Suppressor macrophage treated with lipopolysaccharide for 1 hour (primary cell): ENCODE measurements at regions not wholly inside any gene's neighbourhood (a gene's known extent, or its start where the extent isn't known, plus 50 kb on each side); places are given as distances from the start of the nearest gene placed in this dataset.

Experiments used
- DNase-seq, 3 donors: peaks; one replicate each; pipeline ENCODE4 v3.0.0-alpha.2; 2020 to 2022

GRCh38 chr16:65754820-65755691 is 611.4 kb upstream of the CDH5 start:
- DNase-seq = no peak

DNA sequence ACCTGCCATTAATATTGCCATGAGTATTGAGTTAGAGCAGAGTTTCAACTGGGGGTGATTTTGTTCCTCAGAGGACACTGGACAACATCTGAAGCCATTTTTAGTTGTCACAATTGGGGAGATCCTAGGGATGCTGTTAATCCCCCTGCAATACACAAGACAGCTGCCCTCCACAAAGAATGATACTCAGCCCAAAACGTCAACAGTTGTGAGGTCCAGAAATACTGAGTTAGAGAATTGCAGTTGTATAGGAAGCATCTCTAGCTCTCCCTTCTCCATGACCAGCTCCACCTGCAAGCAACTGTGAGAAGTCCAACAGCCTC is 614.0 kb upstream of the CDH5 start:
- DNase-seq = no peak

GRCh38 chr16:65751622-65752521 is 614.6 kb upstream of the CDH5 start:
- DNase-seq = no peak

GRCh38 chr16:65749506-65749905 is 617.0 kb upstream of the CDH5 start:
- no peak for DNase-seq

DNA sequence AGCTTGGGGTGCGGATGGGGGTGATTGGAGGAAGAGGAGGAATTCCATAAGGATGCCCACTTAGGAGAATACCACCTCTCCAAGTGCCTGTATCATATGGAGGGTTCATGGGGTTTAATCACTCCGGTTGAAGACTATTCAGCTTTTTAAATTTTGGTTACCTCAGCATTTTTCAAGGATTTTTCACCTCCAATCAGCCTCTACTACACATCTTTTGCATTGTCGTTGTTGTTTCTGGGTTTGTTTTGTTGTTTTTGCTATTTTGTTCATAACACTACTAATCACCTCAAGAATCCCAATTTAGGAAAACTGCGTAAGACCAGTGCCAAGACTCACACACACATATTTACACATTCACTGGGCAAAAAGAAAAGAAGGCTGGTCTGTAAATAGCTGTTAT is 619.5 kb upstream of the CDH5 start:
- no peak for DNase-seq

DNA sequence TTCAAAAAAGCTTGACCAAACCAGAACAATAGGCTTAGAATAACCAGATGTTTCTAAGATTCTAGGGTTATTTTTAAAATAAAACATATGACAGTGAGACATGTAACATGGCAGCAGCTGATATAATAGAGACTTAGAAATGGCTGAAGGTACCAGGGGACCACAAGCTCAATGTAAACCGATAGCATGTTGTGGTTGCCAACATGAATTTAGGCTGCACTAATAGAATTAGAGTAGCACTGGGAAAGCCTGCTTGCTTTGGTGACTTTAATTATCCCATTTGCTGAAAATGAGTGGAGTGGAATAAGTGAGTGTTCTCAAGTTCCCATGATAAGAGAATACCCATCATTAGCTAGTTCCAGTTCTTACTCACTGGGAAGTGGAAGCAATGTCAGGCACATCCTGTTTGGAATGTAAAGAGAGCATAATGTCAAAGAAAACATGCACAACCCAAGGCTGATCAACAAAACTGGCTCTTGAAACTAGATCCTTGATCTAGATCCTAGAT is 621.2 kb upstream of the CDH5 start:
- no peak for DNase-seq

- DNase-seq = no peak
These were observed 622.1 kb upstream of the CDH5 start for GRCh38 chr16:65744401-65744800.

GRCh38 chr16:65743558-65743957 is 621.7 kb upstream of the CDH11 start:
- DNase-seq = no peak

GRCh38 chr16:65740711-65741110 is 618.8 kb upstream of the CDH11 start:
- DNase-seq = peak in 2 of 3 donors; percentile 34 to 44

GRCh38 chr16:65739518-65739917 is 617.7 kb upstream of the CDH11 start:
- DNase-seq = peak; percentile 16 to 62 (median 55)

DNA sequence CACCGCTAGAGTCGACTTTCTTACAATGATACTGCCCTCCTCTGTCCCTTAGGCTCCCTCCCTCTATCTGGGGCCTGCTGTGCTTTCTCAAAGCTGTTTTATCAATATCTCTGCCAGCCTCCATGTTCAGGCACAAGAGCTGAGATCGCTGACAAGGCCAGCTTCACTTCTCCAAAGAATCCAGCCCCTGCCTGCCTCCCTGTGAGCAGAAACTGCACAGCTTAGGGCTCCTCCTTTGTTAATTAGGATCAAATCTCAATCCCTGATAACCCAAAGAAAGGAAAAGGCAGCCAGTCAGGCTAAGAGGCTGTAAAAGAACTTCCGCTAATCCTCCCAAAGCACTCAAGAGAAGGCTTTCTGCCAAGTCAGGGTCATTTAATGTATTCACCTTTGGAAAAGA is 616.0 kb upstream of the CDH11 start:
- no peak for DNase-seq

DNA sequence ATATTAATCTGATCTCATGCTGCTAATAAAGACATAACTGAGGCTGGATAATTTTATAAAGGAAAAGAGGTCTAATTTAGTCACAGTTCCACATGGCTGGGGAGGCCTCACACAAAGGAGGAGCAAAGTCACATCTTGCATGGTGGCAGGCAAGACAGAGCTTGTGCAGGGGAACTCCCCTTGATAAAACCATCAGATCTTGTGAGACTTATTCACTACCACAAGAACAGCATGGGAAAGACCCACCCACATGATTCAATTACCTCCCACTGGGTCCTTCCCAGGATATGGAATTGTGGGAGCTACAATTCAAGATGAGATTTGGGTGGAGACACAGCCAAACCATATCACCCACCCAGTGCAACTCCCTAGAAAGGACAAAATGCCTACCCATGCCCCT is 613.8 kb upstream of the CDH11 start:
- peak in 1 of 3 donors; percentile 26 for DNase-seq

DNA sequence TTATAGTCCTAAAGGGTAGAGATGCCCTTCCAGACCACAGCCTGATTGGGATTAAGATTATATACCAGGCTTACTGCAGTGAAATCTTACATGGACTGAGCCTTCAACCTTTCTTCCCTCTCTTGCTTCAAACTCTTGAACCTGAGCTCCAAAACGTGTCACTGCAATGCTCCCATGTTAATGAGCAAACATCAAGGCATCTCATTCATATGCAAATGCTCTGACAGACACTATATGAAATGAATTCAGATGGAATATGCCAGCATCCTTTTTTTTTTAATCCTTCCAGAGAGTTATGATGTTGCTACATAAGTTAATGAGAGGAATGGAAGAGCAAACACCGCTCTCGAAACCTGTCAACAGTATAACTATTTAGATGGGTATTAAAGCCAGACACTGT is 611.9 kb upstream of the CDH11 start:
- DNase-seq = no peak

- DNase-seq = no peak
These were observed 610.0 kb upstream of the CDH11 start for GRCh38 chr16:65731833-65732232.

DNA sequence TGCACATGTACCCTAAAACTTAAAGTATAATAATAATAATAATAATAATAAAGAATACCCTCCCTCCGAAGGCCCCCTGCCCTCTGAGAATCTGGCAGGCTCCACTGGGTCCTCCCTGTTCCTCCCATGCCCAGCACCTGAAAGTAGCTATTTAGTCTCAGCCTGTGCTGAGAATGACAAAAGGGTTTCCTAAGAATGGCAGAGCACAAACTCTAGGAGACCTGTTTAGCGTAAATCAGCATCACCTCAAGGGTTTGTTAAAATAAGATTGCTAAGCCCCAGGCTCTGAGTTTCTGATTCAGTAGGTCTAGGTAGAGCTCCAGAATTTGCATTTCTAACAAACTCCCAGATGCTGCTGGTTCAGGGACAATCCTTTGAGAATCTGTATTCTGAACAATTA is 606.8 kb upstream of the CDH11 start:
- DNase-seq = no peak

DNA sequence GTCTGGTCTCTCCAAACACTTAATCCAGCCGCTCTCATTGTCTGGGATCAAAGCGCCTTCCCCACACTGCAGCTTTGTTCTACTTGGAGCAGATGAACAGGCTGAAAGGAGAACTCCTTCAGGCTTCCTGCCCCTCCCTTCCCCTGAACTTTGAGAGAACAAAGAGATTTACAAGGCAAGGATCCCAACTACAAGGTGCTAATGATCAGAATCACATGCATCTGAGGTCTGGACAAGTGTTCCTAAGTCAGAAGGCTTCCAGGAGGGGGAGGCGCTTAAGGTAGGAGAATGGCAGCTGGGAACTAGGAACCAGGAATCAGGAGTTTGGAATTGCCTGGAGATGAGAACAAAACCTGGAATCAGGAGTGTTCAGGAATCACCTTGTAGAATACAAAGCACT is 606.3 kb upstream of the CDH11 start:
- DNase-seq = no peak

DNA sequence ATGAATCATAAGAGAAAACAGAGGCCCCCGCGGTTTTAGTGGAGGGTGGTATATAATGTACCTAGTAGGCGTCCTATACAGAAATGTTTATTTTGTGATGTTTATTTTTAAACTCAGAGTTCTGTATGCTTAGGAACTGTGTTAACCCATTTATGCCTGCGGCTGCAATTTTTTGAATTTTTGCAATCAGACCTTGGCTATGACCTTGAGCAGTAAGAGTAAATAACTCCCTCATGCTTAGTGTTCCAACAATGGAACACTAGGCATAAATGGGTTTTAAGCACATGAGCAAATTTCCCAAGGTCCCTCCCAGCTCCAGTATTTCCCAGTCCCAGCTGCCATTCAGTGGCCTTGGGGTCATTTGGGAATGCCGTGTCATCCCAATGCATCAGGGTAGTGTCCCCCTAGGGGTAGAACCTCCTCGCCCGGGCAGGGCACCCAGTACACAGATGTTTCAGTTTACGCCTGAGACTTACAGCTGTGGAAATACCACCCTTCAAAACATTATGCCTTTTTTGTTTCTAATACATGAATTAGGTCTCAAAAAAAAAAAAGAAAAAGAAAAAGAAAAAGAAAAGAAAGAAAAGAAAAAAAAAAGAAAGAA is 605.8 kb upstream of the CDH11 start:
- DNase-seq = no peak

DNA sequence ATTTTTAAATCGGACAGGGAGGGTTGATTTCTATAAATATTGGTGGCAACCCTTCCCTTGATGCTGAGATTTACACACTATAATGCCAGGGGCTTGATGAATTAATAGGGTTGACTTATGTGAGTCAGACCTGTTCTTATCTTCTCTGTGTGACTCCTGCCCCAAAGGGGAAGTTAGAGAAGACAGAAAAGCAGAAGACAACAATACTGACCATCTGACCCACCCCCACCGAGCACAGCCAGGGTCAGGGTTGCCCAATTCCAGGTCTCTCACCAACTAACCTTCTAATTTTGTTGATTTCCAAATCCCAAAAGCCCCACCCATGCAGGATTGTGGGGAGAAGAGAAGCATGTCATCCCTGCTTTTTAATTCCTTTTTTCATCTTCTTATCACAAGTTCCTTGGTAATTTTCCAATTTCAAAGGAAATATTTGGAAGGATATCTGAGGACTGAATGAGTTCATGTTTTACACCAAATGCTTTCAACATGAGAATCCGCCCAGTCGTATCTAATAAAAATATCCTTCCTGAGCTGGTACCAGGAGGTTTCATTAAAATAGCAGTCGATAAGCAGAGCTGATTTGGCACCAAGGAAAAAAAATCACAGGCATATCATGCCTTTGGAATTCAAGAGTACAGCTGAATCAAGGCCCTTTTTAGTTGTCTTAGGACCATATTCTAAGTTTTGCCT is 603.4 kb upstream of the CDH11 start:
- DNase-seq = peak; percentile 49 to 60 (median 56)

- DNase-seq = no peak
These were observed 600.6 kb upstream of the CDH11 start for GRCh38 chr16:65722429-65722828.

DNA sequence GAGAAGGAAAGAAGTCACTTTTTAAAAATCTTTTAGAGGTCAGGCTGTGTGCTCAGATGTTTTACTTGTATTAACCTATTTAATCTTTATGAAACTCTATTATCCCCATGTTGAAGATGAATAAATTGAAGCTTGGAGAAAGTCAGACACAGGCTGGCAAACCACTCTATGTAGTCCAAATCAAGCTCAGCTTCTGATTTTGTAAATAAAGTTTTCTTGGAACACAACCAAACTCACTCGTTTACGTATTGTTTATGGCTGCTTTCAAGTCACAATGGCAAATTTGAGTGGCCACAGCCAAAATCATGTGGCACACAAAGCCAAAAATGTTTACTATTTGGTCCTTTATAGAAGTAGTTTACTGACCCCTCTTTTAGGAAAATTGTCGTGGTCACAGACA is 596.0 kb upstream of the CDH11 start:
- DNase-seq = no peak

DNA sequence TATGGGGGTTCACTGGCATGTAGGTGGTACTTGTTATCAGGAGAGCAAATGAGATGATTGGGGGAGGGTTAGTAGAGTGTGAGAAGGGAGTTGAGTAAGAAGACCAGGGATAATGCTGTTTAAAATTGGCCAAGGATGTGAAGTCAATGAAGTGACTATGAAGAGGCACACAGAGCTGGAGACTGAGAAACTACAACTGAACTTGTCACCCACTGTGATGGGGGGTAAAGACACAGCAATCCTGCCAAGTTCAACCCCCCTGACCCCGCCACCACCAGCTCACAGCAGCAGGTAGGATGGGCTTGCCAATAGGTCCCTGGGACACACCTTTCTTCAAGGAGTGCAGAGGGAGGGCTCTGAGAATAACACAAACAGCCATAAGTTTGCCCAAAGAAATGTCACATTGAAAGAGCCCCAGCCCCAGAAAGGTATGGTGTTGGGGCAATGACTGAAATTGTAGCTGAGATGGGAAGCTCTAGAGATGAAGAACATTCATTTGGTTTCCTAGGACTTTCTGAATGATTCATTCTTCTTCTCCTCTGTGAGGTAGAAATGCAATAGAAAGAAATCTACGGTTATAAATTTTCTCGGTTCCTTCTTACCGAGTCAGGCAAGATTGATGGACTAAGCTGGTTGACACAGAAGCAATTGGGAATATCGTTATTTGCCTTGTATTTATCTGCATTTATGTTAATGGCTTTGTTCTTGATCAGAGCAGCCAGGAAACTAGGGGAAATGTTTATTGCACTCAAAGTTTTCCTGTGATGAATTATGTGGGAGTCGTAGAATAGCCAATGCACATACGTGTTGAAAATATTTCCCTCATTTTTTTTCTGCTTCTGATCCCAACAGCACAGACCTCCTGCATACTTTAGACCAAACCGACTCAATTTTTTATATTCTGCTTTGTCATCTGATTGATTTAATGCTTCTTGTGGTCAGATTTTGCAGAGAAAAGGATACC is 595.2 kb upstream of the CDH11 start:
- DNase-seq = no peak
